GM18508 (cell line): ENCODE measurements at regions not wholly inside any gene's neighbourhood (a gene's known extent, or its start where the extent isn't known, plus 50 kb on each side); places are given as distances from the start of the nearest gene placed in this dataset.
"Not testable (repeated sequence)": the region's sequence is repeated elsewhere in the genome, so short reads cannot be mapped to it uniquely, and the experiment has no call there.

Experiments
- ATAC-seq: cut with Tn5 transposase; IDR thresholded peaks from one replicate; pipeline ENCODE4 v1.9.1; 2021; ENCODE audit warnings: moderate number of reproducible peaks; ENCODE audit not compliant: insufficient read depth, unreplicated experiment

- no peak for ATAC-seq
Measured at GRCh38 chr4:57740625-57741190, 630.5 kb upstream of the IGFBP7 start.

DNA sequence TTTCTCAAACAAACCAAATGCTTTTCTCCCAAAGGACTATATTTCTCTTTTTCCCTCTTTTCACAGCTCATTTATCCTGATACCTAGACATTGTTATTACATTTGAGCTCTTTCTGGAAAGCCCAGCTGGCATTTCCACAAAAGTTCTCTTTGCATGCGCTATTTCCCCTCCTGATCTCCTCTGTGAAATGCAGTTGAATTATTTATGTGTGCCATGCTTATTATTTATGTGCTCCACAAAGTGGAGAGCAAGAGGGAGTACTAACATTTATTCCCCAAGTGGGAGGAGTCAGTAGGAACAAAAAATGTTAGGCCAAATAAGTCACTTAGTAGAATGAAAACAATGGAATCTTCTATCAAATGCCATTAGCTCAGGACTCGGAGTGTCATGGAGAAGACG, 626.6 kb upstream of the IGFBP7 start:
- no peak for ATAC-seq

- no peak for ATAC-seq
Measured at GRCh38 chr4:57734104-57734670, 624.0 kb upstream of the IGFBP7 start.

- not testable (repeated sequence) for ATAC-seq
Measured at GRCh38 chr4:57729775-57730570, 619.8 kb upstream of the IGFBP7 start.

DNA sequence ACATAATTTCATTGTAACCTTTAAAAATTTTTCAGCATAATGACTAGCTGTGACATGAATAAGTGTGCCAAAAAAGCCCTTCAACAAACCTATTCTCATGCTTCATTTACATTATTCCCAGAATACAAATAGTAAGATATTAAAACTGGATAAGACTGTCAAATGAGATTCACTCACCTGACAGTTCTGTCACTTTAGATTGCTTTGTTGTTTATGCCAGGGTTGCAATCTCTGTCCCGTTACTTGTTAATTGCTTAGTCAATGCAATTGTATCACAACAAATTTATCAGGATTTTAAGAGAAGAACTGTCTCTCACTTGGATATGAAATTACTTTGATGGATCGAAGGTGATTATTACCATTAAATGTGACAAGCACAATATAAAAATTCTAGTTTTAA, 616.0 kb upstream of the IGFBP7 start:
- no peak for ATAC-seq

GRCh38 chr4:57719456-57719855, 609.3 kb upstream of the IGFBP7 start:
- ATAC-seq: no peak

- ATAC-seq: not testable (repeated sequence)
Measured at GRCh38 chr4:57714313-57714712, 604.1 kb upstream of the IGFBP7 start.

- ATAC-seq: no peak
Measured at GRCh38 chr4:57710053-57710452, 599.9 kb upstream of the IGFBP7 start.

- ATAC-seq: no peak
Measured at GRCh38 chr4:57691370-57691769, 581.2 kb upstream of the IGFBP7 start.

GRCh38 chr4:57689693-57690205, 579.6 kb upstream of the IGFBP7 start:
- ATAC-seq: no peak

DNA sequence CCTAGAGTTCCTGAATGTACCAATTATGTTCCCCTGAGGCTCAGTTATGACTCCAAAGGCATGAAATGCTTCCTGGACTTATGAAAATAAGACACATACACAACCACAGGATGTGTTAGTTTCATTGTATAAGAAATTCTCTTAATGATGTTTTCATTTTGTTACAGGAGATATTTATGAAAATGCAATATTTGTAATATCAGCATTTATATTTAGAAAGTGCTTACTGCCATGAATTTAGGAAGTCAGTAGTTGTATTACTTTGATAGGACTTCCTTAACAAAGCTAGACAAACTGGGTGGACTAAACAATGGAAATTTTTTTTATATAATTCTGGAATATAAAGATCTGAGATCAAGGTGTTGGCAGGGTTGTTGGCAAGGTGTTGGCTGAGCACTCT, 572.1 kb upstream of the IGFBP7 start:
- no peak for ATAC-seq

- no peak for ATAC-seq
Measured at GRCh38 chr4:57679969-57680368, 569.8 kb upstream of the IGFBP7 start.

DNA sequence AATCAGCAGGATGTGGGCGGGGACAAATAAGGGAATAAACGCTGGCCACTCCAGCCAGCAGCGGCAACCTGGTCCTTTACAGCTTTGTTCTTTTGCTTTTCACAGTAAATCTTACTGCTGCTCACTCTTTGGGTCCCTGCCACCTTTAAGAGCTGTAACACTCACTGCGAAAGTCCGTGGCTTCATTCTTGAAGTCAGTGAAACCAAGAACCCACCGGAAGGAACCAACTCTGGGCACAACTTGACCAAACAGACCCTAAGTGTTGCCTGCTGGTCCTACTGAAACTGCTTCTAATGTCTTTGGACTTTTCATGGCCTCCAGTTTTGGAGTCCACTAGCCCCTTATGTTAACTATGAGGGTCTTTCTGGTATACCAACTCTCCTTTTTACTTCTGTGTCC, 566.2 kb upstream of the IGFBP7 start:
- no peak for ATAC-seq

- ATAC-seq: no peak
Measured at GRCh38 chr4:57672846-57673433, 562.8 kb upstream of the IGFBP7 start.

GRCh38 chr4:57668621-57669020, 558.4 kb upstream of the IGFBP7 start:
- ATAC-seq: no peak

DNA sequence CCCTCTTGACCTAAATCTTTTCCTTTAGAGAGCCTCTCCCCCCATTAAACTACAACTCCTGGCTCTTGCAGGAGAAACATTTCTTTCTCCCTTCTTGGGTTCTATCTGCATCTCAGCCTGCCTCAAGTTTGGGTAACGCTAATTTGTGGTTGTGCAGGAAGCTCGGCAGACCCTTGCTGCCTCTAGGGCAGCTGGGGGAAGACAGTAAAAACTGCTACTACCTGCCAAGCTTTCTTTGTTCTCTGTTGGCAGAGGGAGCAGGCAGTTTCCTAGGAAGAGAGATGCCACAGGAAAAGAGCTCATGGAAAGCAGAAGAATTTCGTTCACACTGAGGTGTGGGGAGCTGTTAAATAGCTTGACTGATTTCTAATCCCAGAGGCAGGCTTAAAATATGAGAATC, 555.6 kb upstream of the IGFBP7 start:
- no peak for ATAC-seq

DNA sequence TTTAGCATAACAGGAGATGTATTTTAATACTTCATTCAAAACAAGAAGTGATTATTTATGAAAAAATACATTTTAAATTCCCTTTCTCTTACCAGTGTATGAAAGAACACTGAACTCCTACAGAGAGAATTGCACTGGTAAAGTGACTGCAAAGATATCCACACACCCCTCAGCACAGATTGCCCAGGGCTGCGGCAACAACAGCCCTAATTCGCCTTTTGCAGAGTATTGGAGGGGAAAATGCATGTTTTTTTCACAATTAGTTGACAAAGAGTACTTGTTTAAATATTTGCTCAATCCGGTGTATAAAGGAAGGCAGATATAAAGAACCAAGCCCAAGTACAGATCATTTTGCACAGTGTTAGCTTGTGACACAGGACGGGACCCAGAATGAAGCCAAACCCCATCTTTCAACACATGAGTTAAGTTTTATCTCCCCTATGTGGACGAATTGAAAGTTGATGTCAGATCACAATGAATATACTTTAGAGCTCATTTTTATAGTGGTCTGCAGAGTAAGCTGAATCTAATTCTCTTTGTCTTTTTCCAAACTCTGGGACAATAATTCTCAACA, 551.4 kb upstream of the IGFBP7 start:
- ATAC-seq: no peak

DNA sequence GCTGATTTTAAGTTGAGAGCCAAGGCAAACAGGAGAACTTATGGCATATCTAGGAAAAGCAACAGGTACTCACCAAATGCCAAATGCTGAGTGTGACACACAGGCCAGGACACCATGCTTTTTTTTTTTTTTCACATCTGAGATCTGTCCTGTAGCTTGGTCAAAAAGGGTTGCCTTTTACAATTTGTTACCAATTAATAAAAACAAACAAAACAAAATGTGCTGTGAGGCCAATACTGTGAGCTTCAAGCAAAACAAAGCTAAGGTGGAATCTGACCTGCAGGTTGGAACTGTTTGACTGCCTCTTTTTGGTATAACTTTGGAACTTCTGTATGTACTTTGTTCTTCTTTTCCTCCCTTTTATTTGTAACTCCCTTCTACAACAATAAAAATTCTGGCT, 548.5 kb upstream of the IGFBP7 start:
- ATAC-seq: no peak

- no peak for ATAC-seq
Measured at GRCh38 chr4:57658188-57658587, 548.0 kb upstream of the IGFBP7 start.

DNA sequence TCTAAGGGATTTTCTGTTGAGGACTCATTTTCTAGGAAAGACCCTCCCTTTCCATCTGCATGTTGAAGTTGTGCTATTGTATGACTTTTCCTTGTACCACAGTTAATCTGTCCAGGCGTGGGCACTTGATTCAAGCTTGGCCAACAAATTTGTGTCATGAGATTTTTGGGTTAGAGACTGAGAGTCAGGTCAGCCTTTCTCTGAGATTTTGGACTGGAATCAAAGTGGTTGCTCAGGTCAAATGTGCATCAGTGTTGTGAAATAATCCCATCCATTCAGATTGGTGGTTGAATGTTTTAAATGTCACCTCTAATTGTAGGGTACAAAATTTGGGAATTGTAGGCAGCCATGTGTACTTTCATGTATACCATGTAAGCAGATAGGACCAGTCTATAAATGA, 545.2 kb upstream of the IGFBP7 start:
- no peak for ATAC-seq

GRCh38 chr4:57652779-57653178, 542.6 kb upstream of the IGFBP7 start:
- no peak for ATAC-seq
